KOPT-K1 (cell line): ENCODE measurements at regions not wholly inside any gene's neighbourhood (a gene's known extent, or its start where the extent isn't known, plus 50 kb on each side); places are given as distances from the start of the nearest gene placed in this dataset.
"Not testable (repeated sequence)": the region's sequence is repeated elsewhere in the genome, so short reads cannot be mapped to it uniquely, and the experiment has no call there.

Experiments
- H3K27ac ChIP-seq: fragments of 200-600 bp; sonication (generic); 2 replicates; pipeline ENCODE4 v1.5.1; 2016; ENCODE audit warnings: antibody characterized with exemption, mild to moderate bottlenecking, low read depth, low read length; ENCODE audit not compliant: poor library complexity, severe bottlenecking
- H3K36me3 ChIP-seq: fragments of 200-600 bp; sonication (generic); 2 replicates; pipeline ENCODE4 v1.5.1; 2017; ENCODE audit warnings: antibody characterized with exemption, mild to moderate bottlenecking, low read length, moderate library complexity; ENCODE audit not compliant: insufficient read depth
- H3K9me3 ChIP-seq: fragments of 200-600 bp; sonication (generic); 2 replicates; pipeline ENCODE4 v1.5.1; 2017; ENCODE audit warnings: antibody characterized with exemption, low read length, mild to moderate bottlenecking; ENCODE audit not compliant: insufficient read depth, poor library complexity, severe bottlenecking

DNA sequence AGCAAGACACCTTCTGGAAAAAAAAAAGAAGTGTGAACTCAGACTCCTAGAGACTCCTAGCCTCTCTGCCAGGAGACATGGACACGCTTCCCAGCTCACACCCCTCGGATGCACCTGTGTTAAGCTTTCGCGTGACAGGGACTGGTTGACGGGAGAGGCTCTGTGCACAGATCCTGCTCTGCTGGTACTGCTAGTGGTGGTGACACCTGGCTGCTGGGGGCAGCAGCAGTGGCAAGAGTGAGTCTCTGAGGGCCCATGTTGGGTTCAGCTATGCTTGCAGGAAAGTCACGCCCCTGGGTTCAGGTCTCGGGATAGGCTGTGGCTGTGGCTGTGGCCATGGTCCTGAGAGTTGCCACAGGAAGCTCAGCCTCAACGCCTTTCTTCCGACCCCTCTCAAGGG is 81.1 kb downstream of the XRCC2 start:
- Histone ChIP-seq H3K36me3 (no peaks in the 10 kb centered on the region), H3K9me3 (no peaks in the 10 kb centered on the region), H3K27ac (no peak overlapping the region)

DNA sequence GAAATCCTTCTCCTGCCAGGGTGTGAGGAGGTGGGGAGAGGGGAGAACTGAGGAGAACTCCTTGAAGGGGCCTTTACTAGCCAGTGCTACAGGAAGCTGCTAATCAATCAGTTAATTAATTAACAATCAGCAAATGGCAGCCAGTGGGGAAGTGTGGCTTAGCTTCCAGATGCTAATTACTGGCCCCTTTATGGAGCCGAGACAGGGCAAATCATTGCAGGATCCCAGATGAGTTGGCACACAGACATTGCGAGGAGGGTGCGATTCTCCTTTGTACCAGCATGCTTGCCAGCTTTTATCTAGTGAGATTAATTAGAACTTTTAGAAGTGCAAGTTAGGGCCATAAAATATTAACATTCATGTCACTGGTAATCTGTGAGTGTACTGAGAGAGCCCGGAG is 84.0 kb downstream of the XRCC2 start:
- H3K27ac ChIP-seq, result no peak overlapping the region

DNA sequence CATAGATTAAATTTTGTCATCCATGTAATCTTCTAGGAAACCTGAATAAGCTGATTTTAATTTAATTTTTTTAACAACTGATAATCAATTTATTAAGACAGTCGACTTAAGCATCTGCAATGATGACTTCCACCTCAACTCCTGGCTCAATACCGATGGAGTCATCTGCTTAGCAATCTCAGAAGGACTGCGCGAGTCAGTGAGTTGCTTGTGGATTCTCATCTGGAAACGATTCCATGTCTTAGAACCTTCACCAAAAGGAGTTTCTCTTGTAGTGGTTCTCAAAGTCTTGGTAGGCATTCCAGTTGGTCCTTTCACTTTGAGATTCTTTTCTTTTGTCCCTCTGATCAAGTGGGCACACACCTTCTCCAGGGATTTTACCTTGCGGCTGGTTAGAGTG is 85.5 kb downstream of the XRCC2 start:
- Histone ChIP-seq H3K36me3 (no peaks in the 10 kb centered on the region), H3K27ac (no peak overlapping the region), H3K9me3 (no peaks in the 10 kb centered on the region)

More for the DNA sequence above, 84.0 kb downstream of the XRCC2 start:
- Histone ChIP-seq H3K36me3 (no peaks in the 10 kb centered on the region), H3K9me3 (no peaks in the 10 kb centered on the region)

DNA sequence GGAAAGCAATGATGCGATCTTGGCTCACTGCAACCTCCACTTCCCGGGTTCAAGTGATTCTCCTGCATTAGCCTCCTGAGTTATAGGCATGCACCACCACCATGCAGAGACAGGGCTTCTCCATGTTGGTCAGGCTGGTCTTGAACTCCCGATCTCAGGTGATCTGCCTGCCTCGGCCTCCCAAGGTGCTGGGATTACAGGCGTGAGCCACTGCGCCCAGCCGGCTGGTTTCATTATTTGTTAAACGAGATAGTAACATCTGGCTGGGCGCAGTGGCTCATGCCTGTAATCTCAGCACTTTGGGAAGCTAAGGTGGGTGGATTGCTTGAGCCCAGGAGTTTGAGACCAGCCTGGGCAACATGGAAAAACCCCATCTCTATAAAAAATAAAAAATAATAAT is 86.1 kb downstream of the XRCC2 start:
- not testable (repeated sequence) for H3K27ac ChIP-seq

DNA sequence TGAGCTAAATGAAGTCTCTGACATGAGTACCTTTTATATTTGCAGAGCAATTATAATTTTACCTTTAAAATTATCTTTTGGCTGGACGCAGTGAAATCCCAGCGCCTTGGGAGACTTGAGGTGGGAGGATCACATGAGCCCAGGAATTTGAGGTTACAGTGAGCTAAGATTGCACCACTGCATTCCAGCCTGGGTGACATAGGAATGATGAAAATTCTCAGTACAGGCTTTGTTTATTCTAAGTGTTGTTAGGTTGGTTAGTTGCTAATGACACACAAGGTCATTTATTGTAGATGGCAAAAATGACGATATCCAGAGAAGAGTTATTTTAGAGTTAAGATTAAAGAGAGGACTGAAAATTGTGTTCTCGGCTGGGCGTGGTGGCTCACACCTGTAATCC is 87.6 kb downstream of the XRCC2 start:
- H3K36me3 ChIP-seq, result no peaks in the 10 kb centered on the region
- no peaks in the 10 kb centered on the region for H3K9me3 ChIP-seq

More for the DNA sequence above, 86.1 kb downstream of the XRCC2 start:
- H3K36me3 ChIP-seq, H3K9me3 ChIP-seq: not testable (repeated sequence)

DNA sequence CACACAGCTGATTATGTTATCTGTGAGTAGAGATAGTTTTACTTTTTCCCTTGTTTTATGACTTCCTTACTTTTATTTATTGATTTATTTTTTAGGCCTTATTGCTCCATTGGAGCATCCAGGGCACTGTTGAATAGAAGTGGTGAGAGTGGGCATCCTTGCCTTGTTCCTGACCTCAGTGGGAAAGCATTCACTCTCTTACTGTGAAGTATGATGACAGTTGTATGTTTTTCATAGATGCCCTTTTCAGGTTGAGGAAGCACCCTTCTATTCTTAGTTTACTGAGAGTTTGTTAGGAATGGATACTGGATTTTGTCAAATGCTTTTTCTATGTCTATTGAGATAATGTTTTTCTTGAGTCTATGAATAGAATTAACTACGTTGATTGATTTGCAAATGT is 88.6 kb downstream of the XRCC2 start:
- Histone ChIP-seq H3K36me3 (no peaks in the 10 kb centered on the region), H3K9me3 (no peaks in the 10 kb centered on the region), H3K27ac (no peak overlapping the region)

More for the DNA sequence above, 87.6 kb downstream of the XRCC2 start:
- no peak overlapping the region for H3K27ac ChIP-seq

DNA sequence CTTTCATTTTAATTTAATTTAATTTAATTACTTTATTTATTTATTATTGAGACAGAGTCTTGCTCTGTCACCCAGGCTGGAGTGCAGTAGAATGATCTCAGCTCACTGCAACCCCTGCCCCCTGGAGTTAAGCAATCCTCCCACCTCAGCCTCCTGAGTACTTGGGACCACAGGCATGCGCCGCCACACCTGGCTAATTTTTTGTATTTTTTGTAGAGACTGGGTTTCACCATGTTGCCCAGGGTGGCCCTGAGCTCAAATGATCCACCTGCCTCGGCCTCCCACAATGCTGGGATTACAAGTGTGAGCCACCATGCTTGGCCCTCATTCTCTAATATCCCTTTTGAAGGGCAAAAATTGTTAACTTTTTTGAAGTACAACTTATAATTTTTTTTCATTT is 92.9 kb downstream of the XRCC2 start:
- Histone ChIP-seq H3K9me3 (no peaks in the 10 kb centered on the region), H3K27ac (no peak overlapping the region), H3K36me3 (no peaks in the 10 kb centered on the region)

DNA sequence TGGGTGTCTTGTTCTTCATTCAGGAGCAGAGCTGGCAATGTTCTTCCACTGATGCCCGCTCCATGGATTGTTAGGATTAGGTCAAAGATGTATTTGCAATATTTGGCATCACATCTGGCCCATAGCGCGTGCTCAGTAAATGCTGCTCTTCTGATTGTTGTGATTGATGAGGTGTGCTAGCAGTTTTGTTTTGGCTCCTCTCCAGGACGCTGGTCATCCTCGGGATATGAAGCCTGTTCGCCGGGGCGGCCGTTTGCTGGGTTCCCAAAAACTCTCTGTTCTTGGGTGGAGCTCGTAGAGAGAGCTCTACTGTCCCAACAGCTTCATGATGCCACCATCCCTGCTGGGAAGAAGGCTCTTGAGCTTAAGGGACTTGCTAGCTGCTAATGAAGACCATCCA is 96.9 kb downstream of the XRCC2 start:
- Histone ChIP-seq H3K9me3 (peaks cover 6% of the 10 kb centered on the region), H3K36me3 (no peaks in the 10 kb centered on the region), H3K27ac (no peak overlapping the region)

DNA sequence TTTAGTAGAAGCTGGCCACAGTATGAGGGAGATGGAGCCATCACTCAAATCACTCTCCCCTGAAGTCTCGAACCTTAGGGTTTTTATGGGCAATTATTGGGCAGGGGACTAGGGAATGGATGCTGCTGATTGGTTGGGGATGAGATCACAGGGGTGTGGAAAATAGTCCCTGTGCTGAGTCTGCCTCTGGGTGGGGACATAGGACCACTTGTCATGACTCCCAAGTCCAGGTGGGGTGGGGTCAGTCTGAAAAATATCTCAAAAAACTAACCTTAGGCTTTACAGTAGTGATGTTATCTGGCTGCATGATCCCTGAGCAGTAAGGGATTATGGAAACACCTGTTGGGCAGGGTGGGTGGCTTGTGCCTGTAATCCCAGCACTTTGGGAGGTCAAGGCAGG is 98.6 kb downstream of the XRCC2 start:
- H3K9me3 ChIP-seq, result peaks cover 6% of the 10 kb centered on the region
- no peak overlapping the region for H3K27ac ChIP-seq
- no peaks in the 10 kb centered on the region for H3K36me3 ChIP-seq

DNA sequence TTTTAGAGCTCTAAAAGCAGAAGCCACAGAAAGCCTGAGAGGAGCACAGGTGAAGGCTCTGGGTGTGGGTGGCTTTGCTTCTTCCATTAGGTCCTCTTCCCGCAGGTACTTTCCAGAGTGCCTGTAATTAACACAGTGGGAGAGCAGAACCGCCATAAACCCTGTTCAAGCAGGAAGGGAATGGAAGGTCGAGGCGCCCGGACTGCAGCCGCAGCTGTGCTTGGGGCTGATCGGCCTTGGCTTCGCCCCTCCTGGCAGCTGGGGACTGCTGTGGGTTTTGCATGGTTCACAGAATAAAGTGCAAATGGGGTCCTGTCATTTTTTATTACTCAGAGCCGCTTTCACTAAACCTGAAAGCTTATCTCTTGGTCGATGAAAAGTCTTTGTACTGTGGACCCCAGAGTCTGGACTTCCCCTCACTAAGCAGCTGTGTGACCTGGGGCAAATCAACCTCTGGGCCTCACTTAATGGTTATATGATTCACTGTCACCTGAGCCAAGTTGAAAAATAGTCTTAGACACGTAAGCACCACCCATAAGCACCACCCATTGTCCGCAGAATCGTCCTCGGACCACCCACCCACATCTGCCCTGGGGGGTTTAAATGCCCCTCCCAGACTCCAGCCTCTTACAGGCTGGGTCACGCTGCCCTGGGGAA is 100.9 kb downstream of the XRCC2 start:
- Histone ChIP-seq H3K27ac (no peak overlapping the region), H3K36me3 (no peaks in the 10 kb centered on the region), H3K9me3 (peaks cover 6% of the 10 kb centered on the region)

DNA sequence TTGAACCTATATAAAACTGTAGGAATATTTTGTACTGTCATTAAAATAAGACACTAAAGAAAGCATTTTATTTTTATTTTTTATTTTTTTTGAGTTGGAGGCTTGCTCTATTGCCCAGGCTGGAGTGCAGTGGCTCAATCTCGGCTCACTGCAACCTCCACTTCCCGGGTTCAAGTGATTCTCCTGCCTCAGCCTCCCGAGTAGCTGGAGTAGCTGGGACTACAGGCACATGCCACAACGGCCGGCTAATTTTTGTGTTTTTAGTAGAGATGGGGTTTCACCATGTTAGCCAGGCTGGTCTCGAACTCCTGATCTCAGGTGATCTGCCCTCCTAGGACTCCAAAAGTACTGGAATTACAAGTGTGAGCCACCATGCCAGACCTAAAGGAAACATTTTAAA is 102.8 kb downstream of the XRCC2 start:
- not testable (repeated sequence) for H3K36me3 ChIP-seq, H3K27ac ChIP-seq, H3K9me3 ChIP-seq

DNA sequence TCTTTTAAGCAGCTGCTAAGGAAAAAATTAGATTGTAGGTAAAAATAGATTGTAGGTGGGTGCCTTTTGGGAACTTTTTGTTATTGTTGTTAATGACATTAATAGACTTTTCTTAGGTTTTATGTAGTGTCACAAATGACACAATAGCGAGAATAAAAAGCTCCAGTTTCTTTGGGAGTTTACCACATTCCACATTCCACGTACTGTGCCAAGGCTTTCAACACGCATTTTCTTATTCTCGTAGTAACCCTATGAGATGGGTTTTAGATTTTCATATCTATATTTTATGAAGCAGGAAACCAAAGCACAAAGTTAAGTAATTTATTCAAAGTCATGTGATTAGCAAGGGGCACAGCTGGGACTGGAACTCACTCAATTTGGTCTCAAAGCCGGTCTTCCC is 103.8 kb downstream of the XRCC2 start:
- Histone ChIP-seq H3K27ac (no peak overlapping the region), H3K36me3 (no peaks in the 10 kb centered on the region), H3K9me3 (no peaks in the 10 kb centered on the region)

DNA sequence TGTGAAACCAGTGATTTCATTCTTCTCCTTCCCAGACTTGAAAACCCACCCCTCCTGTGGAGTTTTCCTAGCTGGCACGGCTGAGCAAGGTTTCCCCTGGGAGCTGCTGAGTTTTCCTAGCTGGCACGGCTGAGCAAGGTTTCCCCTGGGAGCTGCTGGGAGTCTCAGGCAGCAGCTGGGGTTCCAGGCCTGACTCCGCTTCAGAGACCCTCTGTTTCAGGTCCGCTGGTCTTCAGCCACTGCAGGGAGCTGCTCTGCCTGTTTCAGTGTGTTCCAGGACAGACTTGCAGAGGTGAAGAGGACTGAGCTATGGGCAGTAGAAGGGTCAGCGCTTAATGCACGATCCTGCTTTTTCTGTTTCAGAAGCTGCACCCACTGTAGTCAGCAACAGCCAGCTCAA is 104.9 kb downstream of the XRCC2 start:
- Histone ChIP-seq H3K27ac (no peak overlapping the region), H3K36me3 (no peaks in the 10 kb centered on the region), H3K9me3 (no peaks in the 10 kb centered on the region)

DNA sequence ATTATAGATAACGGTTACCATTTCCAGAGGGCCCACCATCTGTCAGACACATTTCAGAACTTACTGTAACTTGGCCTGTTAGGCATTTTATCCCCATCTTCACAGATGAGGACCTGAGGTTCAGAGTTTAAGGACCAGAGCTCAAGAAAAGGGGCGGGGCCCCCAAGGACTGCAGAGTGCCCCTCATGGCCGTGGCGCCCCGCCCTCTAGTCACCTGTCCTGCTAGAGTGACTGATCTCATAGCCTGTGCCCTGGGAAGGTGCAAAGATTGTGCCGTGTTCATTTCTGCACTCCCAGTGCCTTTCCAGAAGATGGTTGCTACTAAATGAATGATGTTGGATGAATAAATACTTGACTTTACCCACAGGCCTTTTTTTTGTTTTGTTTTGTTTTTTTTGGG is 107.0 kb downstream of the XRCC2 start:
- H3K36me3 ChIP-seq, result no peaks in the 10 kb centered on the region
- no peaks in the 10 kb centered on the region for H3K9me3 ChIP-seq
- no peak overlapping the region for H3K27ac ChIP-seq

DNA sequence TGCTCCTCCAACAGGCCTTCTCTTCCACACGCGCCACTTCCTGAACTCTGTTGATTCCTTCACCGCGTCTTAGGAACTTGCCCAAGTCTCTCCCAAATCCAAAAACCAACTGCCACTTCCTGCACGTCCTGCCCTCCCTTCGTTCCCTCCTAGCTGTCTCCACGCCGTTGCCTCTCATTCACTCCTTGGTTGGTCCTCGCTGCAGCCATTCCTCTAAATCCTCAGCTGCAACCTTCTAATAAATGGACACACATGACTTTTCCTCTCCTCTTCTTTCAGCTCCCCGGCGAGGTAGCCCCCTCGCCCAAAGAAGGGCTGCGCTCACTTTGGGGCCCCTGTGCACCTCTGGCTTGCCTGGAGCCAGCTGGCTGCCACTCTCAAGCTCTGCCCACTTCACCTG is 110.2 kb downstream of the XRCC2 start:
- H3K9me3 ChIP-seq, result no peaks in the 10 kb centered on the region
- no peaks in the 10 kb centered on the region for H3K36me3 ChIP-seq
- H3K27ac ChIP-seq, result no peak overlapping the region

DNA sequence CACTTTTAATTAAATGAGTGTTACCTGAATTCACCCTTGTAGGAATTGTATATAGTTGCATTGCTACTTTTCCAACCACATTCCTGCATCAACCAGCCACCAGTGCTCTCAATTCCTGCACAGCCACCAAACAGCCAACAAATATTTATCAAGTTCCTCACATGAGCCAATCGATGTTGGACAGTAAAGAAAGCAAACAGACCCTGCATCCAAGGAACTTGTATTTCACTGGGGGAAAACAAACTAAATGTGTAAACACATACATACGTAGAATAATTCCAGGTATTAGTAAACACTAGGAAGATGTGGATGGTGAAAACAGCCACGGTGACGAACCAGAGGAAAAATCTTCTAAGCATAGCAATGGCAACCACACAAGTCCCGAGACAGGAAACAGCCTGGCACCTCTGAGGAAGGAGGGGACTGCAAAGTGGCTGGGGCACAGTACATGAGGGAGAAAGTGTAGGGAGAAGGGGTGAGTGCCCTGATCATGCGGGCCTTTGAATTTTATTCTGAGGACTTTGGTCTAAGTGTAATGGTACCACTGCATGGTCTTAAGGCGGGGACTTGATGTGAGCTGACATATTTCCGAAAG is 111.2 kb downstream of the XRCC2 start:
- H3K9me3 ChIP-seq, result no peaks in the 10 kb centered on the region
- H3K27ac ChIP-seq, result no peak overlapping the region
- H3K36me3 ChIP-seq, result no peaks in the 10 kb centered on the region
